ENCODE measurements at regions not wholly inside any gene's neighbourhood (a gene's known extent, or its start where the extent isn't known, plus 50 kb on each side); places are given as distances from the start of the nearest gene placed in this dataset.
A peak's percentile ranks its signal among the peaks of the same experiment; 100 is the strongest.

DNA sequence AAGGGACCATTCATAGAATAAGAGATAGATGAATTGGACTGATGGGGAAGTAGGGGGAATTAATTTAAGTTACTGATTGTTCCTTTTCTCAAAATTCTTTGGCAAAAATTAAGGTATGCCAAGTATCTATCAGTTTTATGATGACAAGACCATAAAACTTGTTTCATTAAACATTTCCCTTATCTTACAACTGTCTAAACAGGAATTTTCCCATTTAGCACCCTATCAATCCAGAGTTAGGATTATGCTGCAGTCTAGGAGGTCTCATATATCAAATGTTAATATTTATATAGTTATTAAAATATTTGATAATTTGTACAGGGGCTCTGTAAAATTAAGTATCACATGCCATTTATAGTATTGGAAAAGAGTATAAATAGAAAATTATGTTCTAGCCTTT, 51.5 kb upstream of the ARID1B start:
- no peak for DNase-seq (ENCODE audit: low read depth)

GRCh38 chr6:156720691-156721685, 56.2 kb upstream of the ARID1B start:
- no peak for DNase-seq (ENCODE audit: low read depth)

DNA sequence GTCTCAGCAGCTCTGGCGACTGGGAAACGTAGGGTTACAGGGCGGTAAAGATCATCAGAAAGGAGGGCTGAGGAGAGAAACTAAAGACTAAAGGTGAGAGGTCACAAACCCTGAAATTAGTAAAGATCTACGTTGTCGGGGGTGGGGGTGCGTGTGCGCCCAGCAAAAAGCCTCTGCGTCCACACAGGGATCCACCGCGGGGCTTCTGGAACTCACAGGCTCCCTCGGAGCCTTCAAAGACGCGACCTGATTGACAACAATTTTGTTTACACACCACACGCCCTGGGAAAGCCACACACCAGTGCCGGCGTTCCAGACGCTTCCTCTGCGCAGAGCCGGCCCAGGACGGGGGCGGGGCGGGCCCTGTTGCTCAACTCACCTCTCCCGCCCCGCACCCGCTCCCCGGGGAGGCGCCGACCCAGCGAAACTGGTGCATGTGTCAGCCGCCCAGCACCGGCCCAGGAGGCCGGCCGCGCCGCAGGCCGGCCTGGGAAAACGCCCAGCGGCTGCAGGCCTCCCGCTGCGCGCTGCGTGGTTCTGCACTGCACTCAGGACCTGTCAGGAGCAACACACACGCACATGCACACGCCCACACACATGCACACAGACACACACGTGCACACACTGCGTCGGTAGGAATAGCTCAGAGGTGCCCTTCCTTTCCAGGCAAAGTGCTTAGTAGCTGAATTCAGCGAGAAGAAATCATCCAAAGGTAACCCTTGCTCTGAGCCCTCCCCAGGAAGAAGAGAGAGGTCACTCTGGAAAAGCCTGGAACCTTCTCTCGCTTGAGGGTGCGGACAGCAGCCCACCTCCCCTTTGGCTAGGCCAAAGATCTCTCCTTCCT, 57.2 kb upstream of the ARID1B start:
- peak; percentile 94 for DNase-seq (ENCODE audit: low read depth)

DNA sequence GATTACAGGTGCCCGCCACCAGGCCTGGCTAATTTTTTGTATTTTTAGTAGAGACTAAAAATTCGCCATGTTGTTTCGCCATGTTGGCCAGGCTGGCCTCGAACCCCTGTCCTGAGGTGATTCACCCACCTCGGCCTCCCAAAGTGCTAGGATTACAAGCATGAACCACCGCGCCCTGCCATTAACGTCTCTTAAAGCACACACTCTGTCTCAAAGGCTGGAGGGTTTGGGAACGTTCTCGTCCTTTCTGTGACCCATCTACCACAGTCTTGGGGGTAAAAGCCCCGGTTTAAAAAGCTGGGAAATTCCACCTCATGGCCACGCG, 57.8 kb upstream of the ARID1B start:
- DNase-seq (ENCODE audit: low read depth), result no peak

- peak; percentile 68 for DNase-seq (ENCODE audit: low read depth)
Observed at GRCh38 chr6:156718647-156719394, 58.4 kb upstream of the ARID1B start.

DNA sequence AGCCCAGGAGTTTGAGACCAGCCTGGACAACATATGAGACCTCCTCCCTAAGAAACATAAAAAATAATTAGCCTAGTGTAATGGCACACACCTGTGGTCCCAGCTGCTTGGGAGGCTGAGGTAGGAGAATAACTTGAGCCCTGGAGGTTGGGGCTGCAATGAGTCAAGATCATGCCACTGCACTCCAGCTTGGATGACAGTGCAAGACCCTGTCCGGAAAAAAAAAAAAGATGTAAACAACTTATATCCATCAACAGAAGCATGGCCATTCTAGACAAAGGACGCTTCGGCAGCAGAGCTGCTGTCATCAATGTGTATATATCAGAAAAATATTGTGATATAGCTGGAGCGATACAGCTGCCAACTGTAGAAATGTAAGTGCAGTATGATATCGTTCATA, 59.6 kb upstream of the ARID1B start:
- DNase-seq (ENCODE audit: low read depth), result no peak

GRCh38 chr6:156715839-156716238, 61.3 kb upstream of the ARID1B start:
- no peak for DNase-seq (ENCODE audit: low read depth)

DNA sequence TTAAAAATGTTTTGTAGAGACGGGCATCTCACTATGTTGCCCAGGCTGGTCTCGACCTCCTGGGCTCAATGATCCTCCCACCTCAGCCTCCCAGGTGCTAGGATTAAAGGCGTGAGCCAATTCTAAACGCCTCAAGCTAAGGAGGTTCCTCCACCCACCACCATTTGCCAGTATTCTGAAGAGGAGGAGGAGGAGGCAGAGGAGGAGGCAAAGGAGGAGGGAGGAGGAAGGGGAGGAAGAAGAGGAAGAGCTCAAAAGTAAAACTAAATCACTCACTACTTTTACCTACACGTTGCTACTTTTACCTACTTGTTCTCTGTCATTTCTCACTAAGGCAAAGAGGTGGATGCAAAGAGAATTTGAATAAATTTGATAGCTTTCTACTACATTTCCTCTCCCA, 63.6 kb upstream of the ARID1B start:
- DNase-seq (ENCODE audit: low read depth), result no peak

DNA sequence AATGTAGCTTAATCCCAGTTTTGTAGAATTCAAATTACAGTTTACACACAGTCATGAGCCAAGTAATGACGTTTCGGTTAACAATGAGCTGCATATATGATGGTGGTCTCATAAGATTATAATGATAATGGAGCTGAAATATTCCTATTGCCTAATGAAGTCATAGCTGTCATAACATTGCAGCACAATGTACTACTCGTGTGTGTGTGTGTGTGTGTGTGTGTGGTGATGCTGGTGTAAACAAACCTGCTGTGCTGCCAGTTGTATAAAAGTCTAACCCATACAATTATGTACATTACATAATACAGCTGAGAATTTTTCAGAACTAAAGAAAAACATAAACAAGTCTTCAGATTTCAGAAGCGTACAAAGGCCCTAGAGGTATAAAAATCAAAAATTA, 66.7 kb upstream of the ARID1B start:
- DNase-seq (ENCODE audit: low read depth), result peak; percentile 22

DNA sequence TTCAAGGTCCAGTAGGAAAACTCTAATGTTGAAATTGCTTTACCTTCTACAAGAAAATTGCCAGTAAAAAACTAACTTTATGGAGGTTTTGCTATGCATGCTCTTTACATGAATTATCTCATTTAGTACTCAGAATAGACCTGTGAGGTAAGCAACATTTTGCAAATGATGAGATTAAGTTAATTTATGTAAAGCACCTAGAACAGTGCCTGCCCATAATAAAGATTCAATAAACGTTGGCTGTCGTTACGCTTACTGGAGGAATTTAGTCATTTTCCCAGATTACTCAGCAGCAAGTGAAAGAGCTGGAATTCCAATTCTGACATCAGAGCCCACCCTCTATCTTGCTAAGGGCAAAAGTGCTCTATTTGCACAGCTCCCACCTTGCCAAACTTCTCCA, 69.4 kb upstream of the ARID1B start:
- no peak for DNase-seq (ENCODE audit: low read depth)

- peak; percentile 57 for DNase-seq (ENCODE audit: low read depth)
Observed at GRCh38 chr6:156703719-156704118, 73.5 kb upstream of the ARID1B start.

DNA sequence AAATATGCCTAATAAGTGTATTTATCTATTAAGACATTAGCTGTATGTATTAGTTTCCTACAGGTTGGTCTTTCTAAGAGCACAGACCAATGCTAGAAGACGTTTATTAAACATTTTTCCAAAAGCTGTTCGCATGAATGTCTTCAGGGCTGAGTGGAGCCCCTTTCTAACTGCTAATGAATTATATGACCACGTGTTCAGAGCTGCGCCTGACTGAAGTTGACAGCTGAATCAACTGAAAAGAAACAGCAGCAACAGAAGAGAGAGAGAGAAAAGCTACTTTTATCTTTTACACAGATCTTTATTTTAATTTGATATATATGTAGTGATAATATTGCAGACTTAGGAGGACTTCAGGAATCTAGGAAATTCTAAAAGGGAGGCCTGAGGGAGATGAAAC, 75.2 kb upstream of the ARID1B start:
- DNase-seq (ENCODE audit: low read depth), result no peak

DNA sequence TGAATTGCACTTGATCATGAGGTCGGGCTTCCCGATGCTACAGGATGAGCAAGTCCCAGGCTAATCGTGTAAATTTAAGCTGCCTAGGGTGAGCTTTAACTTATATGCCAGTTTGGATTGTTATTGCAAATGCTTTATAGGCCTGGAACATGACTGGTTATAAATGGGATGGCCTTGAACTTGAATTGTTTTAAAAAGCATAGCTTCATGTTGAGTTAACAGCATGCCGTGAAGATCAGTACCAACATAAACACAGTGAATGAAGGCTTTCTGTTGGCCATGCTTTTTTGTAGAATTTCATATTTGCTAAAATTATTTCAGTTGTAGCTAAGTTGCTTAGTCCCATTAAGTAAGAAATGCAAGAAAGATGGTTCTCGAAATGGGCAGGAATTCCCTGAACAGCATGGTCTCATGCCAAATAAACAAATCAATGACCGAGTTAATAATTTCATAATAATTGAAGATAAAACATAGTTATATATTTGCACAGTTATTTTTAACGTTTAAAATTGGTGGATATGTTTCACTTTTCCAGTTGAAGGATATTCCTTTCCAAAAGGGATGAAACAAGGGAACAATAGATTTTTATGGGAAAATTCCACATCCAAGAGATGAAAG, 76.6 kb upstream of the ARID1B start:
- DNase-seq (ENCODE audit: low read depth), result no peak

- no peak for DNase-seq (ENCODE audit: low read depth)
Observed at GRCh38 chr6:156699935-156700334, 77.2 kb upstream of the ARID1B start.

- peak; percentile 8 for DNase-seq (ENCODE audit: low read depth)
Observed at GRCh38 chr6:156699017-156699421, 78.2 kb upstream of the ARID1B start.

DNA sequence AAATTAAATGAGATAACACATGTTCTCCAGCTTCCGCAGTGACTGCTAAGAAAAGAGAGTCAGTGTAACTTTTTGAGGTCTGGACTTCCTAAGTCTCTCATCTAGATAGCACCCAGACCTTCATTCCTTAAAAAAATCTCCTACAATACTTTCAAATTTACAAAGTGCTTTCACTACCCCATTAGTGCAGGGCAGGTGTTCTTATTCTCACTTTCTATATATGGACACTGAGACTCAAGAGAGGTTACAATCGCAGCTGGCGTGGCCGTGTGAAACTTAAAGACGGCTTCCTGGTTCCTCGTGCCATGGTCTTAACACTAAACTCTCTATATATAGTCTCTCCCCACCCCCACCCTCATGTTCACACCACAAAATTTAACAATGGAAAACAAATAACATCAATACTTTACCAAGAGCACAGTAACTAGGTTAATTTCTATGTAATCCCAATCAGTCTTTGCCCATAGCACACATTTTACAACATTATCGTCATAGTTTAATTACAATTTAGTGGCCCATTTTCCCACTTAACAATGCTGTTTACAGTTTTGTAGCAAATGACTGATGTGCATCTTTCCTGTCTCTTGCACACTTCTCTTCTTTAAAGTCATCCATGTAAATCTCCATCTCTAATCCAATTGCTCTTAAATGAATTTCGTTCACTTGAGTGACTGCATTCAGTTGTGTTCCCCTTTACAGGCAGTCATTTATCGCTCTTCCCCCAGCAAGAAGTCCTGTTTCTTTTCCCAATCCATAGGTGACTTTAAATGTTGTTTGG, 78.8 kb upstream of the ARID1B start:
- DNase-seq (ENCODE audit: low read depth), result no peak

- no peak for DNase-seq (ENCODE audit: low read depth)
Observed at GRCh38 chr6:156697225-156697830, 79.8 kb upstream of the ARID1B start.

GRCh38 chr6:156695742-156696141, 81.4 kb upstream of the ARID1B start:
- no peak for DNase-seq (ENCODE audit: low read depth)

GRCh38 chr6:156694679-156695078, 82.5 kb upstream of the ARID1B start:
- DNase-seq (ENCODE audit: low read depth), result no peak

- no peak for DNase-seq (ENCODE audit: low read depth)
Observed at GRCh38 chr6:156691018-156691417, 86.2 kb upstream of the ARID1B start.

DNA sequence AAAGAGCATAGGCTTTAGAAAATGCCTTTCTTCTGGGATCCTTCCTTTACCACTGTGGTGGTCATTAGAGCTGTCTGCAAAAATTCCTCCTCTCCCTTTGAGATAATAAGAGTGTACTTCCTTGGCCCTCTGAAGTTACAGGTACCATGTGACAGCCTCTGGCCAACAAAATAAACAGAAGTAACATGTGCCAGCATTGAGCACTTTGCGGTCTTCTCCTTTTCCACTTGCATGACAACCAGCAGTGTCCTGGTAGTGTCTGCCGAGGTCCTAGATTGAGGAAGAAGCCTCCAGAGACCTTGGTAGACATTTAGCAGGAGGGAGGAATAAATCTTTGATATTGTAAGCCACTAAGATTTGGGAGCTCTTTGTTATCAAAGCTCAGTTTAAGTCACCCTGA, 87.5 kb upstream of the ARID1B start:
- DNase-seq (ENCODE audit: low read depth), result no peak
